Posterior vena cava (tissue), 2 donors: ENCODE measurements at regions not wholly inside any gene's neighbourhood (a gene's known extent, or its start where the extent isn't known, plus 50 kb on each side); places are given as distances from the start of the nearest gene placed in this dataset.

ENCODE experiments used
- DNase-seq: peaks from one replicate; pipeline ENCODE4 v3.0.0-alpha.2; 2020; ENCODE audit warnings: low spot score
- intact Hi-C, 2 donors: fragments of 100-400 bp; cut with DNase I; formaldehyde crosslinking; loops; one replicate each; pipeline versions ENCODE4 v1.14.1 to v1.14.2; 2022 to 2023
- donor health status: DM: yes; HTN: yes; CAD: no.
- donor health status: DM: yes; HTN: yes; CAD: no.

DNA sequence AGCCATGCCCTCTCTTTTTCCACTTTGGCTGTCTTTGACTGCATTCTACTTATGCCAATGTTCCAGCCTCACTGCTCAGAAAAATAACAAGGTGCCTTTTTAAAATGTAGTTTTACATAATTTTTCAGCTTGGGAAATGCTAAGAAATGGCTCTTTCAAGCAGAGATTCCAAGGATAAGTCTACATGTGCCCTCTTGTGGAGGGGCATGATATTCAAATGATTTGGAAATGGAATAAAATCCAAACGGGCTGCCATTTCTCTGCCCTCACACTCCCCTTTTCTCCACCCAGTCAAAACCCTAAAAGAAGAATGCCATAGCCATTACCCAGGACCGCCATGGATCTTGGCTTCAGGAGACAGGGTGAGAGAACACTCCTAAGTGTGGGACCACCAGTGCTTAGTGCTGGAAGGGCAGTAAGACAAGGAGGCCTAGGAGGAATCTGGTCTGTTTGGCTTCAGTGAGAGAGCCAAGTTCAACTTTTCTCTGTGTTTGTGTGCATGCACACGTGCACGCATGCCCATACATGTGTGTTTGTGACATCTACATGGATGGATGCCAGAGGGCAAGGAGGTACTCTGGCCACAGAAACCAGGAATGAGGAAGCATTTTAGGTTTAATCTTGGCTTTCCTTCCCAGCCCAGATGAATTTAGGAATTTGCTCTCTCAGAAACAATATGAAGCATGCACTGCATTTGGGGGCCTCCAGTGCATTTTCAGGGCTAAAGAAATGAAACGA is 174.0 kb upstream of the SLC14A2 start:
- intact Hi-C loops: no loop called here
- no peak for DNase-seq

GRCh38 chr18:45444040-45444439 is 171.2 kb upstream of the SLC14A2 start:
- DNase-seq: no peak
- intact Hi-C loops: no loop called here

GRCh38 chr18:45447355-45448265 is 167.7 kb upstream of the SLC14A2 start:
- intact Hi-C loops: no loop called here
- no peak for DNase-seq

DNA sequence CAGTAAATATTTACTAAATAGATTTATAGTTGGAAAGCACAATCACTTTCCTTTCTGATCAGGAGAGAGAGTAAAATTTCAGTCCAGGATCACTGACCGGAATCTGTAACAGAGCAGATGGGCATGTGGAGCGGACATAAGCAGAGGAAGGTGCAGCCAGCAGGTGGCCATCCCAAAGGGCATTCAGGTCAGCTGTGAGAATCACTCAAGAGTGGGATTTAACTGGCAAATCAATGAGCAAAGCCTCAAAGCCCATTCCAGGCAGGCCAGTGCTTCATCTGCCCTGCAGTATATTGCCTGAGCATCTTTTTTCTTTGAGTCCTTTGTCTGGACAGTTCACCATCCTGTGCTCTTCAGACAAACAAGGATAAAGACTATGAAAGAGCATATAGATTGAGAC is 166.4 kb upstream of the SLC14A2 start:
- intact Hi-C loops: no loop called here
- DNase-seq: no peak

DNA sequence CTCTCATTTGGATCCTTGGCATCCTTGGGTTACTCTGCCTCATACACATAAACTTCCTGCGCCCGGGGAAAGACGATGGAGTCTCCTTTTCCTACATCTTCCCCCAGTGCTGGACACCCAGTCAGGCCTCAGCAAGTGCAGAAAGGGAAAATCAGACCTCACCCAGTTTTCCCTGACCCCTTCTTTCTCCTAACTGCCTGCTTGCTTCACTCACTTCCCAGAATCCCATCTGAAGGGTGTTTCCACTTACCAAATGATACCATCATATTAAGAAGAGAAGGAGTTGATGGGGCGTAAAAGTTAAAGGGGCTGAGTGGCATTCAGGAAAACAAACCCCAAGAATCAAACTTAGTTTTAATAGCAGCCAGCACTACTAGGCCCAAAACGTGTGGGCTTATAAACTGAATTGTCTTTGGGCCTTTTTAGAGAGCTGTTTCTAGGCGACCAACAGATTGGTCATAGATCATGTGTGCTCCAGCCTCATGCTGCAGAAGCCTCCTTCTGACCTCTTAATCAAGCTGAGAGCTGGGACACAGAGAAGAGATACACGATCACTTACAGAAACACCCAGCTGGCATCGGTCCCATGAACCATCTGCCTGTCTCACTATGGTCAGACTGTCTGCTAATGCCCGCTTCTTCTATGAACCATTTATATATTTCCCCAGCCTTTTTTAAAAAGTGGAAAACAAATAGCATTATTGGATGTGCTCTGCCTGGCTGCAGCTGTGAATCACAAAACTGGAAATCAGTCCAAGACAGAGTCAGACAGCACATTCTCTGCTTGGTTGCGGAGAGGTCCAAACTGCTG is 165.7 kb upstream of the SLC14A2 start:
- intact Hi-C loops: no loop called here
- DNase-seq: peak; percentile 91

DNA sequence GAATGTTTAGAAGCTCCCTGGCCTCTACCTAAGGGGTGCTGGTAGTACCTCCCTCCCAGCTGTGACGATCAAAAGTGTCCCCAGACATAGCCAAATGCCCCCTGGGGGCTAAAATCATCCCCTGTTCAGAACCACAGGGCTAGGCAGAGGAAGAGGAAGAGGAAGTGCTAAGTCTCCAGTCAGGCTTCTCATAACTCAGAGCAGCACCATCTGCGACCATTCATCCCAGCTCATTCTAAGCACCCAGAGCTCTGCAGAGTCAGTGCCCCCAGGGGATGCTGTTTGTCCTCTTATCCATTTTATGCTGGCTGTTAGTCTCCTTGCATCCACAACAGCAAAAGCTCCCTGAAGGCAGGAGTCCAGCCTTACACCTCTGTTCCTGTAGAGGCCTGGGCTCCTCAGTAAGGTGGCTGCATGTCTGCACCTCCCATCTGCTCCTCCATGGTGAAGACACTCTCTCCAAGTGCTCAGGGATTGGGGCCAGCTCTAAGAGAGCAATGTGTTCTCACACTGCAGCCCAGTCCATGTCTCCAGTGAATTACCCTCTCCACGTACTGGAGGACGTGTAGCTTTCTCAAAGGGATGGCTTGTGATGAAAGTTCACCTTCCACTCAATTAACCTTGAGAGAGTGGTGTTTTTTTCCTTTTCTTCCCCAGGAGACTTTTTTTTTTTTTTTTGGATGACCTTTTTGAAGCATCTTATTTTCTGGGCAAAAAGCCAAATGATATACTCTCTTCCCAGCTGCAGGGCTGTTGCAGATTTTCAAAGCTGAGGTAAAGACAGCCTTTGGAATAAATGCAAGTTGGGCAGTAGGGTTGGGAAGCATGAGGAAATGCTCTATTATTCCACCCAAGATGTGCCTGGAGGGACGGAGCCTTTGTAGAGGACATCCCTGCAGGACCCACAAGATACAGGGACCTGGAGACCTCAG is 158.9 kb upstream of the SLC14A2 start:
- intact Hi-C loops: no loop called here
- no peak for DNase-seq

DNA sequence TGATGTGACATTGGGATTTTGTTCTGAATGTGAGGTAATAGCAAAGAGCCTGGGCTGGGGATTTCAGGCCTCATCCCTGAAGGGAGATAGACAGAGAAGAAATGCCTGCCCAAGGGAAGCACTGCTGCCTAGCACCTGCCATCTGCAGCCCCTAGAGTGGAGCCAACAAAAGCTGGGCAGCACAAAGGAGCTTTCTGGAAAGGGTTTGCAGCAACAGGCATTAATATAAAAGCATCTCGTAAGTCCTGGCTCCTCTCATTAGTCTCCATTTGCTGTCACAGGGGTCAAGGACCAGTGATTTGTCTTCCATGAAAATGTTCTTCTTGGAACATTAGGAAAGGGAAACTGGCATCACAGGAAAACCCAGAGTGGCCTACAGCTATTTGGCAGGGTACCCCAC is 157.2 kb upstream of the SLC14A2 start:
- intact Hi-C loops: no loop called here
- DNase-seq: no peak

DNA sequence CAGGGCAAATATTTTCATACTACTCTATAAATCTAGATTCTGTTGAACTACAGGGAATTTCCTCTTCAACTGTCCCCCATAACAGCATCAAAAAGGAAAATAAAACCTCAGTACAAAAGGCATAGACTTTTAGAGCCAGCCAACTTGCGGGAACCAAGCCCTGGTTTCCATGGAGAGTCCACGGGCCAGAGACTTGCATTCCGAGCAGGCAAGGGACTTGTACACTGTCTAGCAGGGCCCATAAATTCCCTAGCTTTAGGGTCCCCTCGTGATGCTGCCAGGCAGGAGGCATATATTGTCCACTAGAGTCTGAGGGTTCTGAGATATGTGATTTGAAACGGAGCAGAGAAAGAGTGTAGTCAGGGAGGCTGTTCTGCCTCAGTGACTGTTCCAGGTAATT is 153.1 kb upstream of the SLC14A2 start:
- intact Hi-C loops: no loop called here
- no peak for DNase-seq

GRCh38 chr18:45463451-45463850 is 151.8 kb upstream of the SLC14A2 start:
- intact Hi-C loops: no loop called here
- no peak for DNase-seq

DNA sequence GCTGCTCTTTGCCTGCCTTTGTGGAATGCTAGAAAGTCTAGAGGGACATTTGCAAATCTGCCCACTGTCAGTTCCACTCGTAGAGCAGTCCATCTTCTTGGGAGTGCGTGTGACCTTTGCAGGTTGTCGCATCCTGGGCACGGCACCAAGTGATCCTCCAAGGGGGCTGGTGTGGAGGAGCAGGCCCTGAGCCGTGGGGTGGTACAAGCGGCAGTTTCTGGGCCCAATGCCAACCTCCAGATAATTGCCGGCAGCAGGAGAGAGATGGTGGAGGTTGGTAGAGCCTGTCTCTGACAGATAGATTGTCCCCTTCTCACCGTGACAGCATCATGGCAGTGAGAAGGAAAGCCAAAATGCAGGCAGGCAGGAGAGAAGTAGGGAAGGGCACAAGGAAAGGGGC is 150.7 kb upstream of the SLC14A2 start:
- intact Hi-C loops: no loop called here

DNA sequence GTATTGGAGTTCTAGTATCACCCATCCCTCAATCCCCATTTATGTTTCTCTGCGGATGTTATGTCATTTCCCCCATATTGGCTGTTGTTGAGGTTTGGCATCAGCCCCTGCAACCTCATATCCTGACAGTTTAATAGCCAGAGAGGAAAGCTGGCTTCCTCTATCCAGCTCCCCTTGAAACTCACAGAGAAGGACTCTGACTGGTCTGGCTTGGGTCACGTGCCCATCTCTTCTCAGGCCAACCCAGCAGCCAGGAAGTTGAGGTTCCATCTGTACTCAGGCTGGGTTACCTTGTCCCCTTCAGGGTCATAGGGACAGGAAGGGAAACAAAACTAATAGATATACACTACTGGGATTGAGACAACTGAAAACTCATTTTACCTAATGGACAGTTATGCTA is 148.0 kb upstream of the SLC14A2 start:
- intact Hi-C loops: no loop called here
- no peak for DNase-seq

More for the DNA sequence above, 150.7 kb upstream of the SLC14A2 start:
- DNase-seq: no peak

GRCh38 chr18:45467945-45468344 is 147.3 kb upstream of the SLC14A2 start:
- no peak for DNase-seq
- intact Hi-C loops: no loop called here

GRCh38 chr18:45478889-45479288 is 136.4 kb upstream of the SLC14A2 start:
- DNase-seq: no peak
- intact Hi-C loops: no loop called here

GRCh38 chr18:45480219-45481015 is 134.9 kb upstream of the SLC14A2 start:
- DNase-seq: no peak
- intact Hi-C loops: no loop called here

DNA sequence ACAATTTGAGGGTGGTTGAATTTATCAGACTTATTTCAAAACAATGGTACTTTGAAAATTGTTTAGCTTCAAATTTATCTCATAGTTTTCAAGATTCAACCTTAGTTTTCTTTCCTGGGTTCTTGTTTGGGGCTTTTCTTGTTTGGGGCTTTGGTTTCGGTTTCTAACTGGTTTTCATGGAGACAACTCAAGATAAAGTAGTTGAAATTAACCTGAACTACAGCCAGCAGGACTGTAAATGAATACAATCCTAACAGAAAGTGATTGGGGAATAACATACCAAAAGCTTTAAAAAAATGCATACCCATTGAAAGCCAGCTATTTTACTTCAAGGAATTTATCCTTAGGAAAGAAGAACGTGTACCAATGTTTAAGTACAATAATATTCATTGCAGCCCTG is 133.5 kb upstream of the SLC14A2 start:
- intact Hi-C loops: no loop called here

DNA sequence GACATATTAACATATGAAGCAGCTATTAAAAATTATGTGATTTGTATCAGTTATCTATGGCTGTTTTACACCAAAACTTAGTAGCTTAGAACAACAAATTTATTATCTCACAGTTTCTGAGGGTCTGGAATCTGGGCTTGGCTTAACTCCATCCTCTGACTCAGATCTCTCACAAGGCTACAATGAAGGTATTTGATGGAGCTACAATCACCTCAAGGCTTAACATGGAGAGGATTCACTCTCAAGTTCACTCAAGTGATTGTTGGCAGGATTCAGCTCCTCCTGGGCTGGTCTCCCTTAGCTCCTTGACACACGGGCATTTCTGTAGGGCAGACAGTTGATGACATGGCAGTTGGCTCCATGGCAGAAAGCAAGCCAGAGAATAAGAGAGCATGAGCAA is 133.0 kb upstream of the SLC14A2 start:
- DNase-seq: no peak
- intact Hi-C loops: no loop called here

More for the DNA sequence above, 133.5 kb upstream of the SLC14A2 start:
- DNase-seq: no peak

DNA sequence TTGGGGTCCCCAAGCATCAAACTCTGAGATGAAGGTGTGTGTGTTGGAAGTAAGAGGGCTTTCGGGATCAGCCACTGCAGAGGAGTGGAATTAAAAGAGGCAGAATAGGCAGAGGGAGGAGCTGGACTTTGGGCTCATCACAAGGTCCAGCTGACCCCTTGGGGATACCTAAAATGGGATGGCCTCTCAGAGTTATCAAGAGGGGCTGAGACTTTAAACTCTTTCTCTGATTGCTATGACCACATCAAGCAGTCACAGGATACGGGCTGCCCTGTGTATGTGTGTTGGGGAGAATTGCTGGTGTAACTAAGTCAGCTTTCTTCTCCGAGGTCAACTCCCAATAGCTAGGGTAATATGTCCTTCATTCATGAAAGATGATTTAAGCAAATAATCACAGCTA is 127.7 kb upstream of the SLC14A2 start:
- no peak for DNase-seq
- intact Hi-C loops: no loop called here

- no peak for DNase-seq
- intact Hi-C loops: no loop called here
These were observed 126.6 kb upstream of the SLC14A2 start for GRCh38 chr18:45488645-45489044.
